ENCODE measurements at regions not wholly inside any gene's neighbourhood (a gene's known extent, or its start where the extent isn't known, plus 50 kb on each side); places are given as distances from the start of the nearest gene placed in this dataset.

DNA sequence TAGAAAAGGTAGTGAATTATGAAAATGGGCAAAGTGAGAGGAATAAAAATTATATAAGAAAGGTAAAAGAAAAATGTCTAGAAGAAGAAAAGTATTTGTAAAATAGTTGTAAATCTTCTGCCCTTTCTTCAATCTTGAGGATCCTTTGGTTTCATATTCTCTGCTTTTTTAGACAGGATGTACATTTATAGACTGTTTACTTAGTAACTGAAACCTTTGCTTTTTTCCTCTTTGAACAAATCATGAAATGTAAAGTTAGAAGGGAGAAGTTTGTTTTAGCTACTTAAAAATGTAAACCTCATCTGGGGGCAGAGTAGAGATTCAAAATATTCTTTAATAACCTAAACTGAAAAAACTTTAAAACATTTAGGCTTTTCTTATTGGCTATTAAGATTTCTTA, 150.4 kb upstream of the ITGA4 start:
- TF ChIP-seq CTCF (IDR thresholded peaks at IDR 0.05): no peak
- H3K4me1 Mint-ChIP-seq (ENCODE audit: unreplicated experiment): peaks cover 29% of the 10 kb centered on the region
- H3K27me3 Mint-ChIP-seq (ENCODE audit: unreplicated experiment): no peaks in the 10 kb centered on the region
- H3K4me3 Mint-ChIP-seq (ENCODE audit: unreplicated experiment): peak overlapping the region; percentile 12
- DNase-seq (ENCODE audit: extremely low spot score, unreplicated experiment): no peak
- H3K36me3 Mint-ChIP-seq (ENCODE audit: unreplicated experiment): no peaks in the 10 kb centered on the region
- peak overlapping the region; percentile 40 for H3K27ac Mint-ChIP-seq (ENCODE audit: unreplicated experiment)
- H3K9me3 Mint-ChIP-seq (ENCODE audit: unreplicated experiment): no peaks in the 10 kb centered on the region

- no peak overlapping the region for H3K4me3 Mint-ChIP-seq (ENCODE audit: unreplicated experiment)
- H3K27ac Mint-ChIP-seq (ENCODE audit: unreplicated experiment): no peak overlapping the region
- H3K27me3 Mint-ChIP-seq (ENCODE audit: unreplicated experiment): peaks cover 1% of the 10 kb centered on the region
- H3K36me3 Mint-ChIP-seq (ENCODE audit: unreplicated experiment): no peaks in the 10 kb centered on the region
- H3K9me3 Mint-ChIP-seq (ENCODE audit: unreplicated experiment): no peaks in the 10 kb centered on the region
- no peak for TF ChIP-seq CTCF (IDR thresholded peaks at IDR 0.05)
- DNase-seq (ENCODE audit: extremely low spot score, unreplicated experiment): no peak
- peaks cover 29% of the 10 kb centered on the region for H3K4me1 Mint-ChIP-seq (ENCODE audit: unreplicated experiment)
Measured at GRCh38 chr2:181307203-181307991, 149.8 kb upstream of the ITGA4 start.

GRCh38 chr2:181308766-181309515, 148.2 kb upstream of the ITGA4 start:
- Mint-ChIP-seq H3K9me3 (ENCODE audit: unreplicated experiment) (no peaks in the 10 kb centered on the region), H3K4me3 (ENCODE audit: unreplicated experiment) (no peak overlapping the region), H3K27ac (ENCODE audit: unreplicated experiment) (peak overlapping the region; percentile 23), H3K27me3 (ENCODE audit: unreplicated experiment) (peaks cover 2% of the 10 kb centered on the region), H3K4me1 (ENCODE audit: unreplicated experiment) (peaks cover 29% of the 10 kb centered on the region), H3K36me3 (ENCODE audit: unreplicated experiment) (no peaks in the 10 kb centered on the region)
- DNase-seq (ENCODE audit: extremely low spot score, unreplicated experiment): no peak
- TF ChIP-seq CTCF (IDR thresholded peaks at IDR 0.05): no peak

GRCh38 chr2:181309586-181309985, 147.6 kb upstream of the ITGA4 start:
- no peak for TF ChIP-seq CTCF (IDR thresholded peaks at IDR 0.05)
- Mint-ChIP-seq H3K27ac (ENCODE audit: unreplicated experiment) (peak overlapping the region; percentile 21), H3K27me3 (ENCODE audit: unreplicated experiment) (peaks cover 2% of the 10 kb centered on the region), H3K4me3 (ENCODE audit: unreplicated experiment) (no peak overlapping the region), H3K4me1 (ENCODE audit: unreplicated experiment) (peaks cover 29% of the 10 kb centered on the region), H3K9me3 (ENCODE audit: unreplicated experiment) (no peaks in the 10 kb centered on the region), H3K36me3 (ENCODE audit: unreplicated experiment) (no peaks in the 10 kb centered on the region)
- no peak for DNase-seq (ENCODE audit: extremely low spot score, unreplicated experiment)

GRCh38 chr2:181310967-181311366, 146.2 kb upstream of the ITGA4 start:
- no peak for DNase-seq (ENCODE audit: extremely low spot score, unreplicated experiment)
- H3K4me1 Mint-ChIP-seq (ENCODE audit: unreplicated experiment): peaks cover 26% of the 10 kb centered on the region
- H3K27me3 Mint-ChIP-seq (ENCODE audit: unreplicated experiment): peaks cover 2% of the 10 kb centered on the region
- H3K36me3 Mint-ChIP-seq (ENCODE audit: unreplicated experiment): no peaks in the 10 kb centered on the region
- H3K27ac Mint-ChIP-seq (ENCODE audit: unreplicated experiment): no peak overlapping the region
- no peak for TF ChIP-seq CTCF (IDR thresholded peaks at IDR 0.05)
- H3K4me3 Mint-ChIP-seq (ENCODE audit: unreplicated experiment): no peak overlapping the region
- no peaks in the 10 kb centered on the region for H3K9me3 Mint-ChIP-seq (ENCODE audit: unreplicated experiment)
